HEK293 (cell line): ENCODE measurements at regions not wholly inside any gene's neighbourhood (a gene's known extent, or its start where the extent isn't known, plus 50 kb on each side); places are given as distances from the start of the nearest gene placed in this dataset.
A peak's percentile ranks its signal among the peaks of the same experiment; 100 is the strongest.

Source experiments
- ZBTB1 ChIP-seq: fragments of 450-650 bp; formaldehyde crosslinking; IDR thresholded peaks from 2 replicates; pipeline ENCODE4 v1.5.1; 2016; ENCODE audit warnings: missing biosample characterization, missing genetic modification characterization
- ZBTB8A ChIP-seq: fragments of 450-650 bp; formaldehyde crosslinking; IDR thresholded peaks from 2 replicates; pipeline ENCODE4 v1.5.1; 2016; ENCODE audit warnings: missing biosample characterization, missing genetic modification characterization
- ZFHX2 ChIP-seq: fragments of 450-650 bp; formaldehyde crosslinking; conservative IDR thresholded peaks from 2 replicates; pipeline ENCODE4 v1.5.1; 2016; ENCODE audit warnings: missing biosample characterization, missing genetic modification characterization
- ZNF529 ChIP-seq: fragments of 450-650 bp; formaldehyde crosslinking; IDR thresholded peaks from 2 replicates; pipeline ENCODE4 v1.5.1; 2017; ENCODE audit warnings: missing genetic modification characterization, missing biosample characterization; ENCODE audit not compliant: insufficient replicate concordance
- ZNF610 ChIP-seq: fragments of 450-650 bp; formaldehyde crosslinking; IDR thresholded peaks from 2 replicates; pipeline ENCODE4 v1.5.1; 2016; ENCODE audit warnings: missing biosample characterization, missing genetic modification characterization, borderline replicate concordance
- ZNF623 ChIP-seq: fragments of 450-650 bp; formaldehyde crosslinking; IDR thresholded peaks from 2 replicates; pipeline ENCODE4 v1.5.1; 2016; ENCODE audit warnings: missing biosample characterization, missing genetic modification characterization
- ZNF670 ChIP-seq: fragments of 450-650 bp; formaldehyde crosslinking; IDR thresholded peaks from 2 replicates; pipeline ENCODE4 v1.5.1; 2016; ENCODE audit warnings: missing biosample characterization, missing genetic modification characterization, low read depth
- TF ChIP-seq, protein P1 (sequence below): fragments of 450-650 bp; formaldehyde crosslinking; IDR thresholded peaks from 2 replicates; pipeline ENCODE4 v1.5.1; 2016; ENCODE audit warnings: missing biosample characterization, missing genetic modification characterization
- TF ChIP-seq, protein P2 (sequence below): fragments of 450-650 bp; formaldehyde crosslinking; IDR thresholded peaks from 2 replicates; pipeline ENCODE4 v1.5.1; 2016; ENCODE audit warnings: missing biosample characterization, missing genetic modification characterization
- TF ChIP-seq, protein P3 (sequence below): fragments of 450-650 bp; formaldehyde crosslinking; IDR thresholded peaks from 2 replicates; pipeline ENCODE4 v1.5.1; 2016; ENCODE audit warnings: missing biosample characterization, missing genetic modification characterization, borderline replicate concordance
- TF ChIP-seq, protein P4 (sequence below): fragments of 450-650 bp; formaldehyde crosslinking; IDR thresholded peaks from 2 replicates; pipeline ENCODE4 v1.5.1; 2016; ENCODE audit warnings: missing biosample characterization, missing genetic modification characterization, low read depth
- TF ChIP-seq, protein P5 (sequence below): fragments of 450-650 bp; formaldehyde crosslinking; IDR thresholded peaks from 2 replicates; pipeline ENCODE4 v1.5.1; 2016; ENCODE audit warnings: missing biosample characterization, missing genetic modification characterization
- TF ChIP-seq, protein P6 (sequence below): fragments of 450-650 bp; formaldehyde crosslinking; IDR thresholded peaks from 2 replicates; pipeline ENCODE4 v1.5.1; 2016; ENCODE audit warnings: missing biosample characterization, missing genetic modification characterization

DNA sequence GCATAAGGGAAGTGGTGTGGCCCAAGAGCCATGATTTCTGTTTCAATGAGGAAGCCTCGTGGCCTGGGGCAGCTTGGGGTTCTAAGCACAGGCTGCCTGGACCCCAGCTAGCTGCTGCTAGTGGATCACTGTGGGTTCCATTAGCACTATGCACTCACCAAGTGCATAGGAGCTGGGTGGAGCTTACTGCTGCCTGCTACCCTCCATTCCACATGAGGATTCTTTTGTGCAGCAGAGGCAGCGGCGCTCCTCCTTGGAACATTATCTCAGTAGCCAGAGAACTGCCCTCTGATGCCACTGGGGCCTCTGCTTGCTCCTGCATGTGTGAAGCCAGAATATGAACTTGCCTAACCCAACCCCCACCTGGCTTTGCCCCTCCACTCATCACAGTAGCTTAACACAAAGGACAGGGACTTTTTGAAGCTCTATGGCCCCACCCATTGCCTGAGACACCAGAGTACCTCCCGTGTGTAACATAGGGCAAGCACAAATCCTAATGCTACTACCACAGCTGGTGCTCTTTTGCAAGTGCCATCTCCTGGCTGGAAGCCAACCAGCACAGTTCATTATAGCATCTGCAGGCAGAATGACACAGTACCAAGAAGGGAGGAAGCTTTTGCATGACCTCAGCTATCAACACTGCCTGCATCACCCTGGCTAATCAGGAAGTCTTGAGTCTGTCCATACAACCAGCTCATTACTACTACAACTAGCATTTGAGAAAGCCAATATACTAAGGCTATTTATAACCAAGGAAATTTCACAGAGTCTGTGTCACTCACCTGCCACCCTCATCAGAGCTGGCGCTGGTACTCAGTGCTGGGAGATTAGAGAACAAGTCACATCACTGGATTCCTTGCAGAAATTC is 297.0 kb upstream of the GULP1 start:
- TF ChIP-seq, protein P1, sequence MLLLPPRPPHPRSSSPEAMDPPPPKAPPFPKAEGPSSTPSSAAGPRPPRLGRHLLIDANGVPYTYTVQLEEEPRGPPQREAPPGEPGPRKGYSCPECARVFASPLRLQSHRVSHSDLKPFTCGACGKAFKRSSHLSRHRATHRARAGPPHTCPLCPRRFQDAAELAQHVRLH (tag by site-specific recombination), result no peak
- TF ChIP-seq, protein P2, sequence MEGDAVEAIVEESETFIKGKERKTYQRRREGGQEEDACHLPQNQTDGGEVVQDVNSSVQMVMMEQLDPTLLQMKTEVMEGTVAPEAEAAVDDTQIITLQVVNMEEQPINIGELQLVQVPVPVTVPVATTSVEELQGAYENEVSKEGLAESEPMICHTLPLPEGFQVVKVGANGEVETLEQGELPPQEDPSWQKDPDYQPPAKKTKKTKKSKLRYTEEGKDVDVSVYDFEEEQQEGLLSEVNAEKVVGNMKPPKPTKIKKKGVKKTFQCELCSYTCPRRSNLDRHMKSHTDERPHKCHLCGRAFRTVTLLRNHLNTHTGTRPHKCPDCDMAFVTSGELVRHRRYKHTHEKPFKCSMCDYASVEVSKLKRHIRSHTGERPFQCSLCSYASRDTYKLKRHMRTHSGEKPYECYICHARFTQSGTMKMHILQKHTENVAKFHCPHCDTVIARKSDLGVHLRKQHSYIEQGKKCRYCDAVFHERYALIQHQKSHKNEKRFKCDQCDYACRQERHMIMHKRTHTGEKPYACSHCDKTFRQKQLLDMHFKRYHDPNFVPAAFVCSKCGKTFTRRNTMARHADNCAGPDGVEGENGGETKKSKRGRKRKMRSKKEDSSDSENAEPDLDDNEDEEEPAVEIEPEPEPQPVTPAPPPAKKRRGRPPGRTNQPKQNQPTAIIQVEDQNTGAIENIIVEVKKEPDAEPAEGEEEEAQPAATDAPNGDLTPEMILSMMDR (tag by site-specific recombination), result 0 out of 2 replicates have a peak, but pooled peaks have one; percentile 8
- TF ChIP-seq ZNF670 (tag by site-specific recombination), result no peak
- TF ChIP-seq, protein P3, sequence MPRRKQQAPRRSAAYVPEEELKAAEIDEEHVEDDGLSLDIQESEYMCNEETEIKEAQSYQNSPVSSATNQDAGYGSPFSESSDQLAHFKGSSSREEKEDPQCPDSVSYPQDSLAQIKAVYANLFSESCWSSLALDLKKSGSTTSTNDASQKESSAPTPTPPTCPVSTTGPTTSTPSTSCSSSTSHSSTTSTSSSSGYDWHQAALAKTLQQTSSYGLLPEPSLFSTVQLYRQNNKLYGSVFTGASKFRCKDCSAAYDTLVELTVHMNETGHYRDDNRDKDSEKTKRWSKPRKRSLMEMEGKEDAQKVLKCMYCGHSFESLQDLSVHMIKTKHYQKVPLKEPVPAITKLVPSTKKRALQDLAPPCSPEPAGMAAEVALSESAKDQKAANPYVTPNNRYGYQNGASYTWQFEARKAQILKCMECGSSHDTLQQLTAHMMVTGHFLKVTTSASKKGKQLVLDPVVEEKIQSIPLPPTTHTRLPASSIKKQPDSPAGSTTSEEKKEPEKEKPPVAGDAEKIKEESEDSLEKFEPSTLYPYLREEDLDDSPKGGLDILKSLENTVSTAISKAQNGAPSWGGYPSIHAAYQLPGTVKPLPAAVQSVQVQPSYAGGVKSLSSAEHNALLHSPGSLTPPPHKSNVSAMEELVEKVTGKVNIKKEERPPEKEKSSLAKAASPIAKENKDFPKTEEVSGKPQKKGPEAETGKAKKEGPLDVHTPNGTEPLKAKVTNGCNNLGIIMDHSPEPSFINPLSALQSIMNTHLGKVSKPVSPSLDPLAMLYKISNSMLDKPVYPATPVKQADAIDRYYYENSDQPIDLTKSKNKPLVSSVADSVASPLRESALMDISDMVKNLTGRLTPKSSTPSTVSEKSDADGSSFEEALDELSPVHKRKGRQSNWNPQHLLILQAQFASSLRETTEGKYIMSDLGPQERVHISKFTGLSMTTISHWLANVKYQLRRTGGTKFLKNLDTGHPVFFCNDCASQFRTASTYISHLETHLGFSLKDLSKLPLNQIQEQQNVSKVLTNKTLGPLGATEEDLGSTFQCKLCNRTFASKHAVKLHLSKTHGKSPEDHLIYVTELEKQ (tag by site-specific recombination), result no peak
- no peak for TF ChIP-seq ZBTB1
- TF ChIP-seq, protein P4, sequence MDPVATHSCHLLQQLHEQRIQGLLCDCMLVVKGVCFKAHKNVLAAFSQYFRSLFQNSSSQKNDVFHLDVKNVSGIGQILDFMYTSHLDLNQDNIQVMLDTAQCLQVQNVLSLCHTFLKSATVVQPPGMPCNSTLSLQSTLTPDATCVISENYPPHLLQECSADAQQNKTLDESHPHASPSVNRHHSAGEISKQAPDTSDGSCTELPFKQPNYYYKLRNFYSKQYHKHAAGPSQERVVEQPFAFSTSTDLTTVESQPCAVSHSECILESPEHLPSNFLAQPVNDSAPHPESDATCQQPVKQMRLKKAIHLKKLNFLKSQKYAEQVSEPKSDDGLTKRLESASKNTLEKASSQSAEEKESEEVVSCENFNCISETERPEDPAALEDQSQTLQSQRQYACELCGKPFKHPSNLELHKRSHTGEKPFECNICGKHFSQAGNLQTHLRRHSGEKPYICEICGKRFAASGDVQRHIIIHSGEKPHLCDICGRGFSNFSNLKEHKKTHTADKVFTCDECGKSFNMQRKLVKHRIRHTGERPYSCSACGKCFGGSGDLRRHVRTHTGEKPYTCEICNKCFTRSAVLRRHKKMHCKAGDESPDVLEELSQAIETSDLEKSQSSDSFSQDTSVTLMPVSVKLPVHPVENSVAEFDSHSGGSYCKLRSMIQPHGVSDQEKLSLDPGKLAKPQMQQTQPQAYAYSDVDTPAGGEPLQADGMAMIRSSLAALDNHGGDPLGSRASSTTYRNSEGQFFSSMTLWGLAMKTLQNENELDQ (tag by site-specific recombination), result no peak
- TF ChIP-seq, protein P5, sequence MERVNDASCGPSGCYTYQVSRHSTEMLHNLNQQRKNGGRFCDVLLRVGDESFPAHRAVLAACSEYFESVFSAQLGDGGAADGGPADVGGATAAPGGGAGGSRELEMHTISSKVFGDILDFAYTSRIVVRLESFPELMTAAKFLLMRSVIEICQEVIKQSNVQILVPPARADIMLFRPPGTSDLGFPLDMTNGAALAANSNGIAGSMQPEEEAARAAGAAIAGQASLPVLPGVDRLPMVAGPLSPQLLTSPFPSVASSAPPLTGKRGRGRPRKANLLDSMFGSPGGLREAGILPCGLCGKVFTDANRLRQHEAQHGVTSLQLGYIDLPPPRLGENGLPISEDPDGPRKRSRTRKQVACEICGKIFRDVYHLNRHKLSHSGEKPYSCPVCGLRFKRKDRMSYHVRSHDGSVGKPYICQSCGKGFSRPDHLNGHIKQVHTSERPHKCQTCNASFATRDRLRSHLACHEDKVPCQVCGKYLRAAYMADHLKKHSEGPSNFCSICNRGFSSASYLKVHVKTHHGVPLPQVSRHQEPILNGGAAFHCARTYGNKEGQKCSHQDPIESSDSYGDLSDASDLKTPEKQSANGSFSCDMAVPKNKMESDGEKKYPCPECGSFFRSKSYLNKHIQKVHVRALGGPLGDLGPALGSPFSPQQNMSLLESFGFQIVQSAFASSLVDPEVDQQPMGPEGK (tag by site-specific recombination), result no peak
- TF ChIP-seq ZNF529 (tag by site-specific recombination), result no peak
- TF ChIP-seq ZBTB8A (tag by site-specific recombination), result no peak
- no peak for TF ChIP-seq ZFHX2 (tag by site-specific recombination)
- no peak for TF ChIP-seq ZNF610 (tag by site-specific recombination)
- TF ChIP-seq ZNF623, result no peak
- TF ChIP-seq, protein P6, sequence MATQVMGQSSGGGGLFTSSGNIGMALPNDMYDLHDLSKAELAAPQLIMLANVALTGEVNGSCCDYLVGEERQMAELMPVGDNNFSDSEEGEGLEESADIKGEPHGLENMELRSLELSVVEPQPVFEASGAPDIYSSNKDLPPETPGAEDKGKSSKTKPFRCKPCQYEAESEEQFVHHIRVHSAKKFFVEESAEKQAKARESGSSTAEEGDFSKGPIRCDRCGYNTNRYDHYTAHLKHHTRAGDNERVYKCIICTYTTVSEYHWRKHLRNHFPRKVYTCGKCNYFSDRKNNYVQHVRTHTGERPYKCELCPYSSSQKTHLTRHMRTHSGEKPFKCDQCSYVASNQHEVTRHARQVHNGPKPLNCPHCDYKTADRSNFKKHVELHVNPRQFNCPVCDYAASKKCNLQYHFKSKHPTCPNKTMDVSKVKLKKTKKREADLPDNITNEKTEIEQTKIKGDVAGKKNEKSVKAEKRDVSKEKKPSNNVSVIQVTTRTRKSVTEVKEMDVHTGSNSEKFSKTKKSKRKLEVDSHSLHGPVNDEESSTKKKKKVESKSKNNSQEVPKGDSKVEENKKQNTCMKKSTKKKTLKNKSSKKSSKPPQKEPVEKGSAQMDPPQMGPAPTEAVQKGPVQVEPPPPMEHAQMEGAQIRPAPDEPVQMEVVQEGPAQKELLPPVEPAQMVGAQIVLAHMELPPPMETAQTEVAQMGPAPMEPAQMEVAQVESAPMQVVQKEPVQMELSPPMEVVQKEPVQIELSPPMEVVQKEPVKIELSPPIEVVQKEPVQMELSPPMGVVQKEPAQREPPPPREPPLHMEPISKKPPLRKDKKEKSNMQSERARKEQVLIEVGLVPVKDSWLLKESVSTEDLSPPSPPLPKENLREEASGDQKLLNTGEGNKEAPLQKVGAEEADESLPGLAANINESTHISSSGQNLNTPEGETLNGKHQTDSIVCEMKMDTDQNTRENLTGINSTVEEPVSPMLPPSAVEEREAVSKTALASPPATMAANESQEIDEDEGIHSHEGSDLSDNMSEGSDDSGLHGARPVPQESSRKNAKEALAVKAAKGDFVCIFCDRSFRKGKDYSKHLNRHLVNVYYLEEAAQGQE (tag by site-specific recombination), result no peak
